GM18873 (cell line): ENCODE measurements at regions not wholly inside any gene's neighbourhood (a gene's known extent, or its start where the extent isn't known, plus 50 kb on each side); places are given as distances from the start of the nearest gene placed in this dataset.
"Not testable (repeated sequence)": the region's sequence is repeated elsewhere in the genome, so short reads cannot be mapped to it uniquely, and the experiment has no call there.

Source experiments
- ATAC-seq: cut with Tn5 transposase; IDR thresholded peaks from one replicate; pipeline ENCODE4 v1.9.1; 2021; ENCODE audit warnings: mild to moderate bottlenecking, moderate library complexity, moderate number of reproducible peaks; ENCODE audit not compliant: unreplicated experiment, low FRiP score

- ATAC-seq, result no peak
These were observed 67.9 kb downstream of the TTLL2 start for GRCh38 chr6:167392631-167393316.

GRCh38 chr6:167393731-167394130, 68.8 kb downstream of the TTLL2 start:
- ATAC-seq, result no peak

DNA sequence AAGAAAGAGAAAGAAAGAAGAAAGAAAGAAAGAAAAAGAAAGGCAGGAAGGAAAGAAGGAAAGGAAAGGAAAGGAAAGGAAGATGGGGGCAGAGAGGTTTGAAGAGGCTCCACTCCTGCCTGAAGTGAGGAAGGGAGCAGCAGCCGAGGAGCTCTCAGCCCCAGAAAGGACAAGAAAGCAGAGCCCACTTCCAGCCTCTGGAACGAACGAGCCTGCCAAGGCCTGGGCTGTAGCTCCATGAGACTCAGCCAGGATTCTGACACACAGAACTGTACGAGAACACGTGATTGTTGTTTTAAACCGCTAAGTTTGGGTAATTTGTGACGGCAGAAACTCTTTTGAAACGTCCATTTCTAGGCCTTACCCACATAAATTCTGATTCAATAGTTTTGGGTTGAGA, 69.5 kb downstream of the TTLL2 start:
- ATAC-seq, result no peak

DNA sequence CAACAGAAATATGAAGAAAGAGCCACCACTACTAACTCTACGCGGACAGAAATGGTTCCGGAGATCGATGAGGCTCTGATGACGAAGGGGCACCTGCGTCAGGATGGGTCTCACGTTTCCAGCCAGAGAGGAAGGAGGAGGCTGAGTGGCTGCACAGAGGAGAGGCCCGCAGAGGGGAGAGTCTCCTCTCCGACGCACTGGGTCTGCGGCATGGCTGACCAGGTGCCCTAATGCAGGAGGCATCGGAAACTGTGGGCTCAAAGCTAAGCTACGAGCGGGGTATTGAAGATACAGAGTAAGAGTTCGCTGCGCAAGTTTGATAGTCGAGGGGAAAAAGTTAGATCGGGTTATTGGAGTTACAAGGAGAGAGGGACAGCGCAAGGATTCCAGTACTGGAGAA, 69.9 kb downstream of the TTLL2 start:
- no peak for ATAC-seq

DNA sequence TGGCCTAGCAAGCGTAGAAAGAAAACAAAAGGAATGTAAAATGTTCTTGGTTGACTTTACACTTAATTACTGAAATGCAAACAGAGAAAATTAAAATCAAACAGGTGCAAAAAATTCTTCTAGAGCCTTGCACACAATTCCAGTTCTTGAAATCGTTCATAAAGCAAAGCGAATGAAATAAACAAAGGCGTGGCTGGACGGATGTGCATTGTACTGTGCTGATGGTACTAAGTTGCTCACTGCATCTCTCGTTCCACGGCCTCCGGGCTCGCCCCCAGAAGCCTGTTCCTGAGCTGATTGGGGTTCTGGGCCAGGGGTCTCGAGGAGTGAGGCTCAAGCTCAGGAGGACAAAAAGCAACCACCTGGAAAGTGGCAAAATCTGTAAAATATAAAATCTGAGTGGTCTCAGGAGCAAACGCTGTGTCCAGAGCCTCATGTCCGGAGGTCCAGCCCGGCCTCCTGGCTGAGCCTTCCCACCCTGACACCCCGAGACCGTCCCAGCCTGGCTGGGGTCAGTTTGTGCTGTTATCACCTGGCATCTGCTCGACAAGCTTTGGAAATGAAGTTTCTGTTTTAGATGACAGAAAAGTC, 71.3 kb downstream of the TTLL2 start:
- no peak for ATAC-seq

GRCh38 chr6:167396659-167397490, 72.0 kb downstream of the TTLL2 start:
- ATAC-seq, result no peak

GRCh38 chr6:167397712-167398111, 72.8 kb downstream of the TTLL2 start:
- ATAC-seq, result no peak

GRCh38 chr6:167398214-167399050, 73.5 kb downstream of the TTLL2 start:
- no peak for ATAC-seq

DNA sequence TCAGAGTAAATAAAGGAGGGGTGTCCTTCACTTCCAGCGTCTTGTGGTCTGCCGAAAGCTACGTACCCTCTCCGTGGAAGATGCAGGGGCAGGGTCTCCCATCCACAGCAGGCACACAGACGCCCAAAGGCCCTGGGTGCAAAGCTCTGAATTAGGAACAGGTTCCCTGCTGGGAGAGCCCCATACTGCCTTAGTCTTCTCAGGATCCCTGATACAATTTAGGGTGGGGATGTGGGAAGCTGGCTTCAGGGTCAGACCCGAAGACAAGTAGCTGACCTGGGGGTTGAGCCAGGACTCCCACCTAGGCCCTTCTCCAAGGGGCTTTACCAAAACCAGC, 74.1 kb downstream of the TTLL2 start:
- ATAC-seq, result no peak

- no peak for ATAC-seq
These were observed 74.7 kb downstream of the TTLL2 start for GRCh38 chr6:167399599-167399998.

DNA sequence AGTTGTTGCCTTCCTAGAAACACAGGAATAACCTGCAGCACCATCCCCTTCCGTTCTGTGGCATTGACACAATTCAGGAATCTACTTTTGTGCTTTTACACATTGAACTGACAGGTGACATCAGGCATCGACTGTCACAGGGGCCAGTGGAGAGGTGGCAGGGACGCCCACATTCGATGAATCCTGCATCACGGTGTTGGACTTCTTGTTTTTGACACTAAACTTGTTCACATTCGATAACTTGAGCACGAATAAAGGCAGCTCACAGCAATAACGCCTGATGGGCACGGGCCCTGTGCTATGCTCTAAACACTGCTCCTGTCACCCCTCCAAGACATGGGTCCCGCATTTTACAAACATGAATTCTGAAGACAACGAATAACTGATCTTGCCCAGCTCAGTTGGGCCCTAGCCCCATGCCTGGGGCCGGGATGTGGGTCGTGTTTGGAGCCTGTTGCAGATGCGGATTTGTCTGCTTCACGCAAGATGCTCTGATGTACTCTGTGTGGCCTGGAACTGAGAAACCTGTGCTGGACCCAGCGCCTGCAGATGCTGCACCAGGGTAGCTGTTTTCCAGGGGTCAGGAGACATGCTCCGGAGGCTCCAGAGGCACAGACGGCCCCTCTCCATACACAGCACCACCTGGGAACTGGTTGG, 75.7 kb downstream of the TTLL2 start:
- ATAC-seq, result no peak

DNA sequence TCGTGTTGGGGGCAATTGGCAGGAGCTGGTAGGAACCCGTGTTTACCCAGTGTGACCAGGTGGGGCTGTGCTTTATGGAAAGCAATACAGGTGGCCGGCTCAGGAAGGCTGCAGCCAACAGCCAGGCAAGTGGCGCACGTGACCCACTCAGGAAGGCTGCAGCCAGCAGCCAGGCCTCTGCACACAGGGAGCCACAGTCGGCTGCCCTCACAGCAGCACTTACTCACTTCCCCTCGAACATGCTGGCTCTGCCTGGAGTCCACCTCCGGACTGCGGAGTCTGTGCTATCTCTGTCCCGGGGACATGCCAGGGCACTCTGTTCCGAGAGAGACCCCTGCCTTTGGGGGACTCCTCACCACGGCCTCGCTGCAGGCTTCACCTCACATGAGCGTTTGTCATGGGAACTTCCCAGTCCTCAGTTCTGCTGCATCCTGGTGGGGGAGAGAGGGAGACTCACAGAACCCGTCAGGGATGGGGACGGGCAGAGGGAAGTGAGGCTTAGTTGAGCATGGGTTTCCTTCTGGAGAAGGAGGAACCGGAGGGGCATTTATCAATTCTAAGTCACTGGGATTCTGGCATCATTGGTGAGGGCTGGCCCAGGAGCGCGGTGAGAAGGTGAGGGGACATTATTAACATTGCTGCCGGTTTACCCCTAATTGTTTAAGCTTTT, 76.8 kb downstream of the TTLL2 start:
- ATAC-seq, result no peak

GRCh38 chr6:167402195-167402686, 77.4 kb downstream of the TTLL2 start:
- ATAC-seq, result no peak

DNA sequence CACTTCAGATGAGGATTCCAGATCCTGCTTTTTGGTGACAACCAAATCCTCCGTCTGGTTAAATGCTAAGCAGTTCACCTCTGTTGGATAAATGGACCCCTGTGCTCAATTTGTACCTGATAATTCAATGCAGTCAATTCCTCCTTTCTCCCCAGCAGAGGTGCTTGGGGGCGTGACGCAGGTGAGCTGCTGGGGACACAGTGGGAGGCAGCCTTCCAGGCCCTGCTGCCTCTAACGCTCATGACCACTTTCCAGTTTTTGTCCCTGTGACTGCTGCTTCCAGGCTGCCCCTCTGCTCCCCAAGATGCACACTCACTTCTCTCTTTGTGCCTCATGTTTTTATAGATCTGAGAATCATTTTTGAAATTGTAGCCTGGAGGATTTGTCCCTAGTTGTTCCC, 78.5 kb downstream of the TTLL2 start:
- ATAC-seq, result no peak

GRCh38 chr6:167404385-167405049, 79.6 kb downstream of the TTLL2 start:
- ATAC-seq, result no peak

DNA sequence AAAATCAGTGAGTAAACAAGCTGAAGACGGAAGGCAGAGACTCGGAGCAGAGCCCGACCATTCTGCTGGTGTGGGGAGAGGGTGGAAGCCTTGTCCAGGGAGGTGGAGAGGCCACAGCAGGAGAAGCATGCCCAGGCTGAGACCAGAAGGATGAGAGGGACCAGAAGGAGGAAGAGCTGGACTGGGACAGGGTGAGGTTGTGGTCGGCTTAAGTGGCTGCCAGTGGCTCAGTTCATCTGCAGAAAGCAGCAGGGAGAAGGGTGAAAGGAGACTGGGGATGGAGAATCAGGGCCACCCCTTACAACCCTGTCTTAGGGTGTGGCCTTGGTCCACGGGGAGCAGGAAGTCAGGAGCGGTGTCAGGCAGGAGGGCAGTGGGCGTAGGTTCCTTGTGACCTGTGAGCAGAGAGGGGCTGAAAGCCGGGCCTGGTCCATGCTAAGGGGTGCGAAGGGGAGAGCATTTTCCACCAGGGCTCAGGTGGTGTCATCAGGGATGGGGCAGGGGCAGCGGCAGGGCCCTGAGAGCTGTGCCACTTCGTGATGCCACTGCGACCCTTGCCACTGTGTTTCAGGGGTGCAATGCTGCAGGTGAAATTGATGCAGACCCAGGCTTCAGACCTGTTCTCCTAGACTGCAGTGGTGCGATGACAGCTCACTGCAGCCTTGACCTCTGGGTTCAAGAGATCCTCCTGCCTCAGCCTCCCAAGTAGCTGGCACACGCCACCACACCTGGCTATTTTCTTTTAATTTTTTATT, 81.1 kb downstream of the TTLL2 start:
- no peak for ATAC-seq

GRCh38 chr6:167406533-167407238, 81.8 kb downstream of the TTLL2 start:
- ATAC-seq, result not testable (repeated sequence)
